ENCODE measurements at regions not wholly inside any gene's neighbourhood (a gene's known extent, or its start where the extent isn't known, plus 50 kb on each side); places are given as distances from the start of the nearest gene placed in this dataset.

GRCh38 chr18:73514449-73514848 lies 633.2 kb downstream of the FBXO15 start:
- Histone ChIP-seq H3K36me3 (no peaks in the 10 kb centered on the region), H3K4me1 (no peaks in the 10 kb centered on the region), H3K9me3 (no peaks in the 10 kb centered on the region), H3K27ac (replicated peaks in 1 of 4) (no peak overlapping the region), H3K27me3 (no peaks in the 10 kb centered on the region), H3K4me3 (no peak overlapping the region)
- no peak for DNase-seq (ENCODE audit: extremely low spot score)
- intact Hi-C loops (cut with DNase I), result no loop called here
- 75% methylated on average over 1 of the region's 1 CpG for WGBS
- TF ChIP-seq POLR2AphosphoS5 (IDR thresholded peaks at IDR 0.05) (no peak), EP300 (IDR thresholded peaks at IDR 0.05) (no peak)

- Histone ChIP-seq H3K4me3 (no peak overlapping the region), H3K27ac (replicated peaks in 1 of 4) (no peak overlapping the region), H3K4me1 (no peaks in the 10 kb centered on the region), H3K36me3 (no peaks in the 10 kb centered on the region), H3K9me3 (no peaks in the 10 kb centered on the region), H3K27me3 (no peaks in the 10 kb centered on the region)
- DNase-seq (ENCODE audit: extremely low spot score), result no peak
- 29% methylated on average over 12 of the region's 12 CpGs for WGBS
- intact Hi-C loops (cut with DNase I), result no loop called here
- TF ChIP-seq POLR2AphosphoS5 (IDR thresholded peaks at IDR 0.05) (no peak), POLR2A (IDR thresholded peaks at IDR 0.05; ENCODE audit: low read depth) (no peak), EP300 (IDR thresholded peaks at IDR 0.05) (no peak)
- TF ChIP-seq, protein P1, sequence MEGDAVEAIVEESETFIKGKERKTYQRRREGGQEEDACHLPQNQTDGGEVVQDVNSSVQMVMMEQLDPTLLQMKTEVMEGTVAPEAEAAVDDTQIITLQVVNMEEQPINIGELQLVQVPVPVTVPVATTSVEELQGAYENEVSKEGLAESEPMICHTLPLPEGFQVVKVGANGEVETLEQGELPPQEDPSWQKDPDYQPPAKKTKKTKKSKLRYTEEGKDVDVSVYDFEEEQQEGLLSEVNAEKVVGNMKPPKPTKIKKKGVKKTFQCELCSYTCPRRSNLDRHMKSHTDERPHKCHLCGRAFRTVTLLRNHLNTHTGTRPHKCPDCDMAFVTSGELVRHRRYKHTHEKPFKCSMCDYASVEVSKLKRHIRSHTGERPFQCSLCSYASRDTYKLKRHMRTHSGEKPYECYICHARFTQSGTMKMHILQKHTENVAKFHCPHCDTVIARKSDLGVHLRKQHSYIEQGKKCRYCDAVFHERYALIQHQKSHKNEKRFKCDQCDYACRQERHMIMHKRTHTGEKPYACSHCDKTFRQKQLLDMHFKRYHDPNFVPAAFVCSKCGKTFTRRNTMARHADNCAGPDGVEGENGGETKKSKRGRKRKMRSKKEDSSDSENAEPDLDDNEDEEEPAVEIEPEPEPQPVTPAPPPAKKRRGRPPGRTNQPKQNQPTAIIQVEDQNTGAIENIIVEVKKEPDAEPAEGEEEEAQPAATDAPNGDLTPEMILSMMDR (IDR thresholded peaks at IDR 0.05), result no peak
Observed at GRCh38 chr18:73511771-73512503, 635.7 kb downstream of the FBXO15 start.

DNA sequence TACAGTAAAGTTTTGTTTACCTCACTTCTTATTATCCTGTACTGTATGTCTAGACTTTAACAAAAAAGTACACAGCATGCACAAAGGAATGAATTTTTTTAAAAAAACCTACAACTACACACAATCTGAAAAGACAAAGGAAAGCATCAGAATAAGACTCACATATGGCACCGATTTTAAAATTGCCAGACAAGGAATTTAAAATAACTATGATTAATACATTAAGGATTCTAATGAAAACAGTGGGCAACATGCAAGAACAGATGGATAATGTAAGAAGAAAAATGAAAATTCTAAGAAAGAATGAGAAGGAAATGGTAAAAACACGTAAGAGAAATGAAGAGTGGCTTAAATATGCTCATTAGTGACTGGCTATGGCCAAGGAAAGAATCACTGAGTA lies 638.2 kb downstream of the FBXO15 start:
- TF ChIP-seq EP300 (IDR thresholded peaks at IDR 0.05) (no peak), POLR2AphosphoS5 (IDR thresholded peaks at IDR 0.05) (no peak), POLR2A (IDR thresholded peaks at IDR 0.05; ENCODE audit: low read depth) (no peak)
- TF ChIP-seq, protein P1 (IDR thresholded peaks at IDR 0.05), result no peak
- Histone ChIP-seq H3K4me3 (no peak overlapping the region), H3K27me3 (no peaks in the 10 kb centered on the region), H3K4me1 (no peaks in the 10 kb centered on the region), H3K27ac (replicated peaks in 1 of 4) (no peak overlapping the region), H3K36me3 (no peaks in the 10 kb centered on the region), H3K9me3 (no peaks in the 10 kb centered on the region)
- intact Hi-C loops (cut with DNase I), result no loop called here
- WGBS, result 34% methylated on average over 2 of the region's 2 CpGs
- no peak for DNase-seq (ENCODE audit: extremely low spot score)

DNA sequence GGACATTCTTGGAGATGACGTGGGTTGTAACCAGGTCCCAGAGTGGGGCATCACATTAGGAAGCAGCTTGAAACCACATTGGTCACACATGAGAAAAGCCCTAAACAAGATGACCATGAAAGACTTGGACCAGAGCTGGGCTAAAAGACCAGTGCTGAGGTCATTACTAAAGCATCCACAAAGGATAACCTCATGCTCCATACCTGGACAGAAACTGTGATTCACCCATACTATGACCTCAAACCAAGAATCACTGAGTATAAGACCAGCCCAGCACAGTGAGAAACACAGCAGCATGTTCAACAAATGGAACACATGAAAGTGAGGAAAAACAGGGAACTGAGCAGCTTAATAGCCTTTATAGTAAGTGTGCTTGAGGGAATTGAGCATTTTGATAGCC lies 635.5 kb upstream of the NETO1 start:
- Histone ChIP-seq H3K4me1 (no peaks in the 10 kb centered on the region), H3K36me3 (no peaks in the 10 kb centered on the region), H3K4me3 (no peak overlapping the region), H3K27ac (replicated peaks in 1 of 4) (no peak overlapping the region), H3K9me3 (no peaks in the 10 kb centered on the region), H3K27me3 (no peaks in the 10 kb centered on the region)
- intact Hi-C loops (cut with DNase I), result no loop called here
- no peak for DNase-seq (ENCODE audit: extremely low spot score)
- 0% methylated on average over 1 of the region's 1 CpG for WGBS
- TF ChIP-seq EP300 (IDR thresholded peaks at IDR 0.05) (no peak), POLR2A (IDR thresholded peaks at IDR 0.05; ENCODE audit: low read depth) (no peak), POLR2AphosphoS5 (IDR thresholded peaks at IDR 0.05) (no peak)
- TF ChIP-seq, protein P1 (IDR thresholded peaks at IDR 0.05), result no peak

- no peaks in the 10 kb centered on the region for H3K36me3 ChIP-seq
- H3K4me1 ChIP-seq, result no peaks in the 10 kb centered on the region
- no peak overlapping the region for H3K4me3 ChIP-seq
- H3K27ac ChIP-seq (replicated peaks in 1 of 4), result no peak overlapping the region
- intact Hi-C loops (cut with DNase I), result no loop called here
- 72% methylated on average over 2 of the region's 2 CpGs for WGBS
- TF ChIP-seq, protein P1 (IDR thresholded peaks at IDR 0.05), result no peak
- TF ChIP-seq POLR2A (IDR thresholded peaks at IDR 0.05; ENCODE audit: low read depth), result no peak
- TF ChIP-seq EP300 (IDR thresholded peaks at IDR 0.05), result no peak
- TF ChIP-seq POLR2AphosphoS5 (IDR thresholded peaks at IDR 0.05), result no peak
- DNase-seq (ENCODE audit: extremely low spot score), result no peak
- no peaks in the 10 kb centered on the region for H3K27me3 ChIP-seq
- no peaks in the 10 kb centered on the region for H3K9me3 ChIP-seq
Observed at GRCh38 chr18:73487966-73488365, 620.2 kb upstream of the NETO1 start.
